ENCODE measurements at regions not wholly inside any gene's neighbourhood (a gene's known extent, or its start where the extent isn't known, plus 50 kb on each side); places are given as distances from the start of the nearest gene placed in this dataset.

- no peak for DNase-seq (ENCODE audit: low read depth)
These were observed 185.8 kb upstream of the BCL6 start for GRCh38 chr3:187931101-187931500.

- no peak for DNase-seq (ENCODE audit: low read depth)
These were observed 186.6 kb upstream of the BCL6 start for GRCh38 chr3:187931770-187932278.

GRCh38 chr3:187932530-187932929 lies 187.3 kb upstream of the BCL6 start:
- DNase-seq (ENCODE audit: low read depth): no peak

GRCh38 chr3:187935623-187936156 lies 190.4 kb upstream of the BCL6 start:
- DNase-seq (ENCODE audit: low read depth): no peak

GRCh38 chr3:187936676-187937075 lies 191.4 kb upstream of the BCL6 start:
- no peak for DNase-seq (ENCODE audit: low read depth)

GRCh38 chr3:187939891-187940290 lies 194.6 kb upstream of the BCL6 start:
- DNase-seq (ENCODE audit: low read depth): no peak

GRCh38 chr3:187941135-187941847 lies 196.0 kb upstream of the BCL6 start:
- no peak for DNase-seq (ENCODE audit: low read depth)

GRCh38 chr3:187941848-187942194 lies 196.6 kb upstream of the BCL6 start:
- no peak for DNase-seq (ENCODE audit: low read depth)

DNA sequence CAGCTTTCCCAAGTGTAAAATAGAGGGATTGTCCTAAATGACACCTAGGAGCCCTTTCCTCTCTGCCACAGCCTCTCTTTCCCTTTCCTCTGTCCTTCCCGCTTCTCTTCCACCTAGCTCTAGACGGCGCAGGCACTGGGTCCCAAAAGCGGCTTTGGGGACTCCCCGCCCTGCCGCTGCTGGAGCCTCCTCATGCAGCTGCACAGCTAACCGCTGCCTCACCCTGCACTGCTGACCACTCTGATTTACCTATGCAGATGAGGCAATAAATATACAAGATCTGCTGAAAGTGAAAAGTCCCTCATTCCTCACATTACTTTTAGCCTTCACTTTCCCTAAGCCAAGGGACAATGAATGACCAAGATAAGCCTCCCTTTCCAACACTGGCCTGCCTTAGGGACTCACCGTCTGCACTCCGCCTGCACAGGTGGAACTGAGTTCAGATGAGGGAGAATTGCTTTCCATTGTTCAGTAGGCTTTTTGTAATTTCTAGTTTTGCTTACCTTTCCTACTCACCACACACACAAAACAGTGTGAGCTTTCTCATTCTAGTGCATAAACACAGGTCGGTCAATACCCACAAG lies 197.5 kb upstream of the BCL6 start:
- DNase-seq (ENCODE audit: low read depth): no peak

GRCh38 chr3:187943677-187944389 lies 198.6 kb upstream of the BCL6 start:
- DNase-seq (ENCODE audit: low read depth): no peak

- DNase-seq (ENCODE audit: low read depth): no peak
These were observed 199.3 kb upstream of the BCL6 start for GRCh38 chr3:187944390-187945179.

DNA sequence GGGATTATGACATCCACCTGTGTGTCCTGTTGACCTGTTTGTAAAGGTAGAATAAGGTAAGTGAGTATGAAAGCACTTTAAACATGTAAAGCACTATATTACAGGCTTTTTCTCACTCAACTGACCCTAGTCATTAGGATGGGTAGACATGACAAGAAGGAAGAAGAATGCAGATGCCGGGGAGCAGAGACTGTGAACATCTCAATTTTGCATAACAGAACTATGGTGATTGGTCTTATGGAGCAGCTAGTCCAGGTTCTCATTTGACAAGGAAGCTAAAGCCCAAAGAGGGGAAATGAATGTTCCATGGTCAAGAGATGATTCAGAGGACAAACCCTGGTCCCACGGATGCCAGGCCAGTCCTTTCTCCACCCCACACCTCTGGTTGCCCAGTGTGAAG lies 200.1 kb upstream of the BCL6 start:
- DNase-seq (ENCODE audit: low read depth): no peak

DNA sequence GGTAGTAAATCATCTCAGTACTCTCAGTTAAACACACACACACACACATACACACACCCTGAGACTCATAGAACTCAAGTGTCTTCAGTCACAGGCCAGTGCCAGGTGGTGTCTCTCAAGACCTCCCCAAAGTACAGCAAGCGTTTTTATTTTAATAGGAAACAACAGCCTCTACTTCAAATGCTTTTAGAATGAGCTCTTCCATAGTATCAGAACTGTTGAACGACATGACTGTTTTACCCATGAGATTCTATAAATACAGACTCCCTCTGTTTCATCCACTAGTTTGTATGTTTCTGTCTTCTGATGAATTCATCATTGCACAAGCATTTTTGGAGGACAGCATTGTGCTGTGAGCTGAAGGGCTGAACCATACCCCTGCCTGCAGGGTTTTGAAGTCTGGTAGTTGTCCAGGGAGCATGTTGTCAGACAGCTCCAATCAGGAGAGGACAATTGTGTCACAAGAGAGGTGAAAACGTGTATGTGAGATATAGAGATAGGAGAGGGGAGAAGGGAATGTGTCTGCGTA lies 201.0 kb upstream of the BCL6 start:
- no peak for DNase-seq (ENCODE audit: low read depth)

DNA sequence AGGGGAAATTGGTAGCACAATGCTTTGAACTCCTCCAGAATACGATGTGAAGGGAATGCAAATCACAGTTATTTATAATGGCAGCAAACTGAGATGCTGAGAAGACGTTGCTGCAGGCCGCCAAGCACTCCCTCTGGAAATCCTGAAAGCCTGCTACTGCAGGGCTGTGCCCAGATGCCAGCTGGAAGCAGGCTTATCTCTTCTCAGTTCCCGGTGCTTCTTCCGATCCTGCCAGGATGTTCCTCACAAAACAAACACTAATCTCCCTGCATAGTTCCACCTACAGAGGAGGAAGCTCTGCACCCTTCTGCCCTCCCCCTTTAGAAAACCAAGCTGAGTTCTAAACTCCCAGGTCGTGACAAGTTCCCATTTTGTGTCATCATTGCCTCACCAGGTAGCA lies 201.7 kb upstream of the BCL6 start:
- DNase-seq (ENCODE audit: low read depth): no peak

- DNase-seq (ENCODE audit: low read depth): no peak
These were observed 202.8 kb upstream of the BCL6 start for GRCh38 chr3:187947927-187948682.

- DNase-seq (ENCODE audit: low read depth): no peak
These were observed 204.0 kb upstream of the BCL6 start for GRCh38 chr3:187949093-187949820.

DNA sequence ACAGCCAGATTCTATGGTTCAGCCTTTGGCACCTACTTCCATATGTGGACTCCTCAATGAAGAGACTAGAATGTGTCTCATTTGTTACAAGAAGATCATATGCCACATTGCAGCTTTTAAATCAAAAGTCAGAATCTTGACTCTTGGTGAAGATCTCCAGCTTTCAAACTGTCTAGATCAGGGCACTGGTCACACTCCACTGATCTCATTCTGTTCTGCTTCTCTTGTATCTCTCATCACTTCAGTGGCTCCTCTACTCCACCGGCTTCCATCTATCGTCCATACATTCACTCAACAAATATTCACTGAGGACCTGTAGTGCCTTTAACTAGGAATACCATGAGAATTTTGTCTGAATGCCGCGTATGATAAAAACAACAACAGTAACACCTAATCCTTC lies 203.3 kb upstream of the LPP start:
- no peak for DNase-seq (ENCODE audit: low read depth)

DNA sequence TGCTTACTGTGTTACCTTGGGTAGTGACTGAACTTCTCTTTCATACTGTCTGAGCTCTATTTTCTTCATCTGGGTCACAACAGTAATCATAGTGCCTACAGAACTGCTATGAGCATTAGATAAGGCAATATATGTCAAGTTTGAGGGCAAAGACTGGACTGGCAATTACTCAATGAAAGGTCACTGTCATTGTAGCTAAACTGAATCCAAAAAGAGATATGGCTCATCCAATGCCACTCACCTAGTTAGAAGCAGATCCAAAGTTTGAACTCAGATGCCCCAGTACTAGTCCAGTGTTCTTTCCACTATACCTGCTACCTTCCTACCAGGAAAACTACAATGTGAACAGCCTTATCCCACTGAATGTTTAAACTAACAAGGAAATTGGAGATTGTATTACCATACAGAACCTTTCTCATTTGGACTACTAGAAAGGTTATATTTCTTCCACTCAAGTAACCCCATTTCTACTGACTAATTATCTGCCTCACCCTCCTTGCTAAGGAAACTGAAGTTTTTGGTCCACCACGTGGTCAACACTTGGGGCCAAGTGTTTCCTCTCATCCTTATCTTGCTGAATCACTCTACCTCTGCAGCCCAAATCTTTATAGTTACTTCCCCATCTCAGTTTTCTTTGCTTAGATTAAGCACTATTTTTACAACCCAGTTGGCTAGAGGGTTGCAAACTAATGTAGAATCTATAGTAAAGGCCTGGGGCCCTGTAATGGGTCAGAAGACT lies 202.3 kb upstream of the LPP start:
- no peak for DNase-seq (ENCODE audit: low read depth)

GRCh38 chr3:187952849-187953248 lies 201.1 kb upstream of the LPP start:
- no peak for DNase-seq (ENCODE audit: low read depth)

GRCh38 chr3:187954516-187954872 lies 199.5 kb upstream of the LPP start:
- no peak for DNase-seq (ENCODE audit: low read depth)

Data from HS-5 (cell line).